HepG2 (cell line): ENCODE measurements at regions not wholly inside any gene's neighbourhood (a gene's known extent, or its start where the extent isn't known, plus 50 kb on each side); places are given as distances from the start of the nearest gene placed in this dataset.

Source experiments
- CBX2 ChIP-seq, 2 experiments: fragments of 200-600 bp in 1 of 2; sonication (generic); formaldehyde crosslinking in 1 of 2; IDR thresholded peaks; 2 replicates each; pipeline versions ENCODE4 v1.7.0 to v1.8.1; 2018 to 2022; ENCODE audit warnings: low read depth in 2 of 2, low read length in 1 of 2, mild to moderate bottlenecking in 1 of 2, missing genetic modification reagents in 1 of 2
- HHEX ChIP-seq: IDR thresholded peaks from 2 replicates; pipeline ENCODE4 v1.6.1; 2016; ENCODE audit warnings: control low read depth
- MAFF ChIP-seq: IDR thresholded peaks from 2 replicates; pipeline ENCODE4 v1.6.1; 2011; ENCODE audit warnings: low read depth, low read length, improper control_type of control experiment
- MEIS2 ChIP-seq: sonication (generic); formaldehyde crosslinking; IDR thresholded peaks from 2 replicates; pipeline ENCODE4 v1.9.0; 2021; ENCODE audit warnings: mild to moderate bottlenecking, missing genetic modification reagents
- PBX3 ChIP-seq: sonication (generic); formaldehyde crosslinking; IDR thresholded peaks from 2 replicates; pipeline ENCODE4 v1.8.1; 2023; ENCODE audit warnings: missing genetic modification reagents, inconsistent platforms, borderline replicate concordance
- PREB ChIP-seq: sonication (generic); formaldehyde crosslinking; IDR thresholded peaks from 2 replicates; pipeline ENCODE4 v1.4.0; 2020; ENCODE audit warnings: missing genetic modification reagents
- RARG ChIP-seq: sonication (generic); formaldehyde crosslinking; IDR thresholded peaks from 2 replicates; pipeline ENCODE4 v1.4.0; 2020; ENCODE audit warnings: low read depth, mild to moderate bottlenecking, missing genetic modification reagents
- SRSF9 ChIP-seq: fragments of 200-400 bp; formaldehyde crosslinking; IDR thresholded peaks from 2 replicates; pipeline ENCODE4 v1.6.1; 2018; ENCODE audit warnings: borderline replicate concordance, mild to moderate bottlenecking, low read depth, low read length; ENCODE audit not compliant: insufficient read depth, poor library complexity, severe bottlenecking
- TFAP4 ChIP-seq: sonication (generic); IDR thresholded peaks from 2 replicates; pipeline ENCODE4 v1.6.1; 2016; ENCODE audit warnings: low read depth, borderline replicate concordance
- TFDP1 ChIP-seq: IDR thresholded peaks from 2 replicates; pipeline ENCODE4 v1.6.1; 2016; ENCODE audit warnings: missing compliant biosample characterization, missing genetic modification reagents, borderline replicate concordance
- YEATS2 ChIP-seq: sonication (generic); formaldehyde crosslinking; IDR thresholded peaks from 2 replicates; pipeline ENCODE4 v1.4.0; 2020; ENCODE audit warnings: missing genetic modification reagents, borderline replicate concordance
- YEATS4 ChIP-seq: sonication (generic); formaldehyde crosslinking; IDR thresholded peaks from 2 replicates; pipeline ENCODE4 v1.4.0; 2020; ENCODE audit warnings: missing genetic modification reagents, borderline replicate concordance
- ZNF18 ChIP-seq: sonication (generic); formaldehyde crosslinking; IDR thresholded peaks from 2 replicates; pipeline ENCODE4 v1.8.0; 2022; ENCODE audit warnings: mild to moderate bottlenecking, missing genetic modification reagents; ENCODE audit not compliant: insufficient replicate concordance
- ZNF468 ChIP-seq: sonication (generic); formaldehyde crosslinking; IDR thresholded peaks from 2 replicates; pipeline ENCODE4 v1.8.0; 2022; ENCODE audit warnings: mild to moderate bottlenecking, moderate library complexity, missing genetic modification reagents
- ZNF501 ChIP-seq: sonication (generic); formaldehyde crosslinking; IDR thresholded peaks from 2 replicates; pipeline ENCODE4 v1.5.1; 2020; ENCODE audit warnings: mild to moderate bottlenecking, moderate library complexity, missing genetic modification reagents
- ZNF776 ChIP-seq: sonication (generic); formaldehyde crosslinking; IDR thresholded peaks from 2 replicates; pipeline ENCODE4 v1.4.0; 2020; ENCODE audit warnings: mild to moderate bottlenecking, missing genetic modification reagents
- ZNF816 ChIP-seq: sonication (generic); formaldehyde crosslinking; IDR thresholded peaks from 2 replicates; pipeline ENCODE4 v1.8.0; 2022; ENCODE audit warnings: missing genetic modification reagents, mild to moderate bottlenecking, borderline replicate concordance
- ZSCAN31 ChIP-seq: sonication (generic); formaldehyde crosslinking; IDR thresholded peaks from 2 replicates; pipeline ENCODE4 v1.5.0; 2020; ENCODE audit warnings: low read depth, mild to moderate bottlenecking, missing genetic modification reagents

GRCh38 chr13:49858178-49858856 is 65.8 kb upstream of the KPNA3 start (continued):
- TF ChIP-seq YEATS2 (CRISPR knock-in tag) (no peak), TFAP4 (peak; percentile 70; the same call in 1 of the 2 replicates), YEATS4 (no peak), MAFF (no peak), ZNF468 (no peak), MEIS2 (CRISPR knock-in tag) (no peak), SRSF9 (no peak), ZNF776 (no peak), TFDP1 (CRISPR knock-in tag) (no peak), HHEX (CRISPR knock-in tag) (peak; percentile 86), PBX3 (CRISPR knock-in tag) (no peak), ZSCAN31 (CRISPR knock-in tag) (no peak), ZNF18 (CRISPR knock-in tag) (no peak), ZNF501 (CRISPR knock-in tag) (no peak), ZNF816 (no peak), CBX2 (IDR thresholded peaks at IDR 0.05; ENCODE audit: low read depth, low read length) (no peak), CBX2 (CRISPR knock-in tag; IDR thresholded peaks at IDR 0.05; ENCODE audit: low read depth) (no peak), RARG (CRISPR knock-in tag) (no peak), PREB (CRISPR knock-in tag) (no peak)
